ENCODE measurements at regions not wholly inside any gene's neighbourhood (a gene's known extent, or its start where the extent isn't known, plus 50 kb on each side); places are given as distances from the start of the nearest gene placed in this dataset.

GRCh38 chr2:221346411-221346810, 225.7 kb downstream of the EPHA4 start:
- TF ChIP-seq IRF2 (CRISPR knock-in tag; IDR thresholded peaks at IDR 0.05; ENCODE audit: borderline replicate concordance, low read depth) = no peak
- no peak for TF ChIP-seq ATF2 (CRISPR knock-in tag; IDR thresholded peaks at IDR 0.05; ENCODE audit: borderline replicate concordance, low read depth)

All from WTC11 (cell line).